ENCODE measurements at regions not wholly inside any gene's neighbourhood (a gene's known extent, or its start where the extent isn't known, plus 50 kb on each side); places are given as distances from the start of the nearest gene placed in this dataset.
"Not testable (repeated sequence)": the region's sequence is repeated elsewhere in the genome, so short reads cannot be mapped to it uniquely, and the experiment has no call there.

- intact Hi-C loops (cut with DNase I); DNase-seq: not testable (repeated sequence)
Observed at GRCh38 chr7:125258876-125259417, 329.3 kb upstream of the POT1 start.

GRCh38 chr7:125257617-125258016 is 328.0 kb upstream of the POT1 start:
- DNase-seq: no peak
- intact Hi-C loops (cut with DNase I): no loop called here
- no peak for ATAC-seq (ENCODE audit: poor library complexity)

More at GRCh38 chr7:125258876-125259417, 329.3 kb upstream of the POT1 start:
- ATAC-seq (ENCODE audit: poor library complexity): not testable (repeated sequence)

- intact Hi-C loops (cut with DNase I): no loop called here
Observed at GRCh38 chr7:125256446-125256845, 326.8 kb upstream of the POT1 start.

GRCh38 chr7:125255810-125256209 is 326.2 kb upstream of the POT1 start:
- intact Hi-C loops (cut with DNase I): no loop called here
- DNase-seq: no peak
- ATAC-seq (ENCODE audit: poor library complexity): no peak

More at GRCh38 chr7:125256446-125256845, 326.8 kb upstream of the POT1 start:
- no peak for DNase-seq
- ATAC-seq (ENCODE audit: poor library complexity): no peak

GRCh38 chr7:125254566-125254965 is 324.9 kb upstream of the POT1 start:
- intact Hi-C loops (cut with DNase I): no loop called here
- DNase-seq (no peak), ATAC-seq (ENCODE audit: poor library complexity) (no peak)

- intact Hi-C loops (cut with DNase I): no loop called here
- ATAC-seq (ENCODE audit: poor library complexity) (no peak), DNase-seq (no peak)
Observed at GRCh38 chr7:125253452-125254190, 324.0 kb upstream of the POT1 start.

- ATAC-seq (ENCODE audit: poor library complexity): no peak
- intact Hi-C loops (cut with DNase I): no loop called here
- no peak for DNase-seq
Observed at GRCh38 chr7:125247514-125248098, 318.0 kb upstream of the POT1 start.

GRCh38 chr7:125246706-125247105 is 317.1 kb upstream of the POT1 start:
- DNase-seq (no peak), ATAC-seq (ENCODE audit: poor library complexity) (no peak)
- intact Hi-C loops (cut with DNase I): no loop called here

- no peak for DNase-seq
- ATAC-seq (ENCODE audit: poor library complexity): no peak
- intact Hi-C loops (cut with DNase I): no loop called here
Observed at GRCh38 chr7:125241548-125241947, 311.9 kb upstream of the POT1 start.

GRCh38 chr7:125222596-125222995 is 293.0 kb upstream of the POT1 start:
- intact Hi-C loops (cut with DNase I): no loop called here
- no peak for DNase-seq
- no peak for ATAC-seq (ENCODE audit: poor library complexity)

GRCh38 chr7:125218076-125218475 is 288.5 kb upstream of the POT1 start:
- intact Hi-C loops (cut with DNase I): no loop called here
- no peak for DNase-seq
- no peak for ATAC-seq (ENCODE audit: poor library complexity)

GRCh38 chr7:125201002-125201401 is 271.4 kb upstream of the POT1 start:
- DNase-seq: no peak
- no peak for ATAC-seq (ENCODE audit: poor library complexity)
- intact Hi-C loops (cut with DNase I): no loop called here

- no peak for DNase-seq
- intact Hi-C loops (cut with DNase I): no loop called here
- no peak for ATAC-seq (ENCODE audit: poor library complexity)
Observed at GRCh38 chr7:125197731-125198393, 268.2 kb upstream of the POT1 start.

- intact Hi-C loops (cut with DNase I): no loop called here
- DNase-seq (no peak), ATAC-seq (ENCODE audit: poor library complexity) (no peak)
Observed at GRCh38 chr7:125195156-125195555, 265.5 kb upstream of the POT1 start.

- ATAC-seq (ENCODE audit: poor library complexity) (no peak), DNase-seq (no peak)
- intact Hi-C loops (cut with DNase I): no loop called here
Observed at GRCh38 chr7:125193263-125193662, 263.6 kb upstream of the POT1 start.

GRCh38 chr7:125184801-125185200 is 255.2 kb upstream of the POT1 start:
- DNase-seq (no peak), ATAC-seq (ENCODE audit: poor library complexity) (no peak)
- intact Hi-C loops (cut with DNase I): no loop called here

- ATAC-seq (ENCODE audit: poor library complexity); intact Hi-C loops (cut with DNase I); DNase-seq: not testable (repeated sequence)
Observed at GRCh38 chr7:125181569-125182267, 252.1 kb upstream of the POT1 start.

GRCh38 chr7:125173571-125173970 is 243.9 kb upstream of the POT1 start:
- ATAC-seq (ENCODE audit: poor library complexity): no peak
- intact Hi-C loops (cut with DNase I): no loop called here
- no peak for DNase-seq

GRCh38 chr7:125169088-125169487 is 239.5 kb upstream of the POT1 start:
- no peak for DNase-seq
- intact Hi-C loops (cut with DNase I): no loop called here
- ATAC-seq (ENCODE audit: poor library complexity): no peak

All from Right ventricle myocardium superior (tissue), 1 donor.